HG03135 (cell line): ENCODE measurements at regions not wholly inside any gene's neighbourhood (a gene's known extent, or its start where the extent isn't known, plus 50 kb on each side); places are given as distances from the start of the nearest gene placed in this dataset.

Source experiments
- ATAC-seq: cut with Tn5 transposase; IDR thresholded peaks from one replicate; pipeline ENCODE4 v1.9.1; 2021; ENCODE audit warnings: mild to moderate bottlenecking, moderate library complexity; ENCODE audit not compliant: unreplicated experiment

- ATAC-seq, result no peak
Measured at GRCh38 chr22:49325531-49326395, 501.9 kb downstream of the BRD1 start.

GRCh38 chr22:49324527-49325491 is 502.9 kb downstream of the BRD1 start:
- ATAC-seq, result no peak

GRCh38 chr22:49323751-49324415 is 503.8 kb downstream of the BRD1 start:
- no peak for ATAC-seq

DNA sequence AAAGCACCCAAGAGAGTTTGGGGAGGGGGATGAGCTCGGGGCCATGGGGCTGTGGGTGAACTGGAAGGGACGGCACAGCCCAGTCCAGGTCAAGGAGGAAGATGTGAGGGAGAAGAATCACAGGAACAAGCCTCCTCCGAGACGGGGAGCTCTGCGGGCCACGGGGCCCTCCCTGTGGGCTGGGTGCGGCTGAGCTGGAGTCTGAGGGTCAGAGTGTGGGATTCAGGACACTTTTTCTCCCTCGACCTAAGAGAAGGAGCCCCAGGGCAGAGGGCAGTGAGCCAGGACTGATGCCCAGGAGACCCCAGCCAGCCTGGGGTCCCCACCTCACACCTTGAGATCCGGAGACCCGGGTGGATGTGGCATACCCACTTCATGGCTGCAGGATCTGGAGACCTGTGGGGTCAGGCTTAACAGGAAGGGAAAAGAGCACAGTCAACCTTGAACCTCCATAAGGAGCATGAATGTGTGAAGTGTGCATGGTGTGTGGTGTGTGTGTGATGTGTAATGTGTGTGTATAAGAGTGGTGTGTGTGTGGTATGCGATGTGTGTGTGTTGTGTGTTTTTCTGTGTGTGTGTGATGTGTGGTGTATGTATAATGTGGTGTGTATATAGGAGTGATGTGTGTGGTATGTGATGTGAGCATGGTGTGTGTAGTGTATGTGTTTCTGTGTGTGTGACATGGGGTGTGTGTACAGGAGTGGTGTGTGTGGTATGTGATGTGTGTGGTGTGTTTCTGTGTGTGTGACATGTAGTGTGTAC is 504.6 kb downstream of the BRD1 start:
- no peak for ATAC-seq

GRCh38 chr22:49322231-49322630 is 505.4 kb downstream of the BRD1 start:
- no peak for ATAC-seq

- no peak for ATAC-seq
Measured at GRCh38 chr22:49321477-49322055, 506.1 kb downstream of the BRD1 start.

DNA sequence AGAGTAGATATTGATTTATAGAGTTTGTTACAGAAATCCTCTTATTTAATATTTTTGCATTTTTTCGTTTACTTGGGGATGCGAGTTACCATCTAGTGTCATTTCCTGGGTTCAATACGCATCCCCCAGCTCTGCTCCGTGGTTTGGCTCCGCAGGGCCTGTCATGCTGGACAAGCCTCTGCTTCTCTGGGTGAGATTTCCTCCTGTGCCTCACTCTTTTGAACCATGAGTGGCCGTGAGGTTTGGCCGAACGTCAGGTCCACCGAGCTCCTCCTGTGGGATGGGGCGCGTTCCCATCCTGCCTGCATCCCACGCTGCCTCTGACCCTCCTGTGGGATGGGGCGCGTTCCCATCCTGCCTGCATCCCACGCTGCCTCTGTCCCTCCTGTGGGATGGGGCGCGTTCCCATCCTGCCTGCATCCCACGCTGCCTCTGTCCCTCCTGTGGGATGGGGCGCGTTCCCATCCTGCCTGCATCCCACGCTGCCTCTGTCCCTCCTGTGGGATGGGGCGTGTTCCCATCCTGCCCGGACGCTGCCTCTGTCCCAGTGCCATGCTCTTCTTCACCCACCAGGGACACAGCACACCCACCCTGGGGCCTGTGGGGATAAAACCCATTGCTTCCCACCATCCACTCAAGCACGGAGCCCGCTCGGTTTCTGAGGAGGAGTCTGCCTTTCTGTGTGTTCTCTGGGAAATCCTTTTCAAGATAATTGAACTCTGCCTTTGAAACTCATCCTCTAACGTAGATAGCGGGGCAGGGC is 506.8 kb downstream of the BRD1 start:
- no peak for ATAC-seq

DNA sequence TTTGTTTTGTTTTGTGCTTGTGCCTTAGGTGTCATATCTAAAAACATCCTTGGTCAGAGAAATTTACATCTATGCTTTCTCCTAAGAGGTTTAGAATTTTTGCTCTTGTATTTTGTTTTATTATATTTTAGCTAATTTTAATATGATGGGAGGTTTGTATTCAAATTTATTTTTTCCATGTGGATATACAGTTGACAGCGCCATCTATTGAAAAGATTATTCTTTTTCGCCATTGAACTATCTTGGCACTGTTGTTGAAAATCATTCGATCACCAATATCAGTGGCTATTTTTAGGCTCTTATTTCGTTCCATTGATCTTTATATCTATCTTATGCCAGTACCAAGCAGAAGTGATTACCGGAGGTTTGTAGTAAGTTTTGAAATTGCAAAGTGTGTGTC is 510.3 kb downstream of the BRD1 start:
- no peak for ATAC-seq

DNA sequence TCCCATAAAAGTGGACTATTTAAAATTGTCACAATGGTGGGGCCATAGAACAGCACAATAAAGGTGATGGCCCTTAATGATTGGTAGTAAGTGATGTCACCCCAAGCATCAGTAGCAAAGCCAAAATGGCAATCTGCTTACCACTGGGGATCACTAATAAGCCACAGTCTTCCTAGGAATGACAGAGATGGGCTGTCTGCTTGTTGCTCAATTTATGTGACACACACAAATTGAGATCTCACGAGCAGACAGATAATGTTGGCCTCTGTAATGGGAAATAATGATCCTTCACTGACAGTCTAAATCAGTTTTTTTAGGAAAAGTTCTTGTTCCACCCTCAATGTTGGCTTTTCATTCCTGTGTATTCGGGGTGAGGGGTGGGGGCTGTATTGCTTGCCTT is 515.1 kb downstream of the BRD1 start:
- no peak for ATAC-seq

DNA sequence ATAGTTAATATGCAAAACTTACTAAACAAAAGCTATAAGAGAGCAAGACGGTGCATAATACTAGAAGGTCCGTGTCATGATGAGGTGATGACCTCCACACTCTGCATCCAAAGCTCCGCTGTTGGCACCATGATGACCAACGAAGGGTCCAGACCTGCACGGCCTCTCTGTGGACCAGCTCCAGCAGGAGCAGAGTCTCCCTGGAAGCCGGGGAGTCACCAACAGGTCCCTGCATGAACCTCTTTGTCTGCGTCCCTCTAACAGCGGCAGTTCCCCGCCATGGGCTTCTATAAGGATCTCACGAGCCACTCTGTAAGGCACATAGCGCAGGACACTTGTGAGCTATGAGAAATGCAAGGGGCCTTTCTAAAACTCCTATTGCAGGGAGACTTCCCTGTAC is 517.3 kb downstream of the BRD1 start:
- ATAC-seq, result no peak

DNA sequence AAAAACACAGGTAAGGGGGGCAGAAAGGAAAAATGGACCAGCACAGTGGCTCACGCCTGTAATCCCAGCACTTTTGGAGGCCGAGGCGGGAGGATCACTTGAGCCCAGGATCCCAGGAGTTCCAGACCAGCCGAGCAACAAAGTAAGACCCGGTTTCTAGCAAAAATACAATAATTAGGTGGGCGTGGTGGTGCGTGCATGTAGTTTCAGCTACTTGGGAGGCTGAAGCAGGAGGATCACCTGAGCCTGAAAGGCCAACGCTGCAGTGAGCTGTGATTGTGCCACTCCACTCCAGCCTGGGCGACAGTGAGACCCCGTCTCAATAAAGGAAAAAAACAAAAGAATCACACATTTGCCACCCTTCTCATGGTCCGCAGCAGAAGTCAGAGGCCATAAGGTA is 519.4 kb downstream of the BRD1 start:
- no peak for ATAC-seq

DNA sequence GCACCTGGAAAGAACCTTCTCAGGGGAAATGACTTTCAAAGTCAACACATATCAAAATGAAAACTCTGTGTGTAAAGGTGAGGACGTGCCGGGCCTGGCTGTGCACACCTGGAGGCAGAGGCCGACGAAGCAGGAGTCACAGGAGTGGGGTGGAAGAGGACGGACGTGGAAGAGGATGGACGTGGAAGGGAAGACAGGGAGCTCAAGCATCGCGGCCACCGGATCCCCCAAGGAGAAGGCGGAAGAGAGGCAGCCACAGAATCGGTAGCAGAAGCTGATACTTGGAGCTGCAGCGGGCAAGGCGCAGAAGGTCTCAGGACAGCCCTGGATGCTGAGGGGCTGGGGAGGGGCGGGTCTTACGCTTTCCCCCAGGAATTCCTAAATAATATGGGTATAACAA is 519.8 kb downstream of the BRD1 start:
- ATAC-seq, result no peak

DNA sequence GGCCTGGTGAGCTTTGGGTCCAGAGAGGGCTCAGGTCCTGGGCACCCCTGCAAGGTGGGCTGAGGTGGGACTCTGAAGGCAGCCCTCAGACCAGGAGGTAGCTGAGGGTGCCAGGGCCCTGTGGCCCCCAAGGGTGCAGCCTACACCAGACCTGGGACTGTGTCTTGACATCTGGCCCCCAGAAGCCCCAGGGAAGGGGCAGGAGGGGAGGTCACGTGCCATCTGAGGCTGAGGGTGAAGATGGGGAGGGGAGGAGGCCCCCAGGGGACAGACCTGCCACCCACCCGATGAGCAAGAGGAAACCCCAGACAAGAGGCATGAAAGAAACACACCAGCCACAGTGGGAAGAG is 520.2 kb downstream of the BRD1 start:
- ATAC-seq, result no peak

DNA sequence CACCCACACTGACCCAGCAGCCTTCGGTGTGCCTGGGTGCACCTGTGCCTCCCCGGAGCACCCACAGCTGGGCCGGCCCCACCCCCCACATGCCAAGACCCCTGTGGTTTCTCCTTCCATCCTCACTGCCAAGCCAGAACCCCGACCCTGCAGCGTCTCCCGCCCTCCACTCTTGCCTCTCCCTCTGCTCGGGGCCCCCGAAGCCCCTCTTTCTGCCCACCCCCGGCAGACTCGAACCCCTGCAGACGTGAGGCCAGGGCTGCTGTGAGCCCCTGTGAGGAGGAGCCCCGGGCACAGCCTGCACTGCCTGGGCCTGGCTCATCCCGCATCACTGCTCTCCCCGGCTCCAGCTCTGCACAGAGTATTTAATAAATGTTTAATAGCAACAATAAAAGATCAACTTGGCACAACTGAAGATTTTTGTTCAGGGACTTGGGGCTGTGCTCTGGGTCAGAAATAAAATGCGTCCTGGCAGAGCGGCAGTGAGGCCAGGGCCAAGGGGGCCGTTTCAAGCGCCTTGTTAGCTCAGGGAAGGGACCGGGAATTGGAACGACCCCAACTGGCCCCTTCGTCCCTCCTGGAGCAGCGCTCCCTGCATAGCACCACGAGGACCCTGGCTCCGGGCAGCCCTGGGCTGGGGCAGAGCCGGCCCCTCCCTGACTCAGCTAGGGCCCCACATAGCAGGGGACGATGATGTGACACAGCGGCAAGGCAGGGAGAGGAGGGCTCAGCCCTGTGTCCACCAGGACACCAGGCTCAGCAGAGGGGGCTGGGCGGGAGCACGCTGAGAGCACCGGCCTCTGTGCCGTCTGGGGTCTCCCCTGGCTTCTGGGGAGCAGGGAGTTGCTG is 520.8 kb downstream of the BRD1 start:
- ATAC-seq, result no peak

DNA sequence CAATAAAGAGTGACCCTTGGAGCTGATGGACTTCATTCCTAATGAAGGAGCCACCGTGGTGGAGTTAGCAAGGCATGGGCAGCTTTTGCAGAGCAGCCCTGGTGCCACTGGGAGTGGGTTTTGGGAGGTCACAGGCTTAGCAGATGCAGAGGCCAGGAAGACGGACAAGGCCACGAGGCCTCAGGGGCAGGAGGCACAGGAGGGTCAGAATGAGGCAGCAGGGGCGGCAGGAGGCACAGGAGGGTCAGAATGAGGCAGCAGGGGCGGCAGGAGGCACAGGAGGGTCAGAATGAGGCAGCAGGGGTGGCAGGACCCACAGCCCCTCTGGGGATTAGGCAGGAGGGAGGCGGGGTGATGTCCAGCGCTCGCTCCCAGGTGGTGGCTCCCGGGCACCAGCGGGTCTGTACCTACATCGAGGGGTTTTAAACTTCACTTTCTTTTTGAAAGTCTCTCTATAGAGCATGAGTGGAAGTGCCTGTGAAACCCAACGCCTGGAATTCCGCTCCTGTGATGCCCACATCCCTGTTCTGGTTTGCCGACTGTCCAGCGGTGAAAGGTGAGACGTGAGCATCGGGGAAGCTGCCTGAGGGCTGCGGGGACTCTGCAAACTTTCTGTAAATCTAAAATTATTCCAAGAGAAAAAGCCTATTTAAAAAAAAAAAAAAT is 521.6 kb downstream of the BRD1 start:
- ATAC-seq, result no peak

- ATAC-seq, result no peak
Measured at GRCh38 chr22:49305214-49305965, 522.3 kb downstream of the BRD1 start.

DNA sequence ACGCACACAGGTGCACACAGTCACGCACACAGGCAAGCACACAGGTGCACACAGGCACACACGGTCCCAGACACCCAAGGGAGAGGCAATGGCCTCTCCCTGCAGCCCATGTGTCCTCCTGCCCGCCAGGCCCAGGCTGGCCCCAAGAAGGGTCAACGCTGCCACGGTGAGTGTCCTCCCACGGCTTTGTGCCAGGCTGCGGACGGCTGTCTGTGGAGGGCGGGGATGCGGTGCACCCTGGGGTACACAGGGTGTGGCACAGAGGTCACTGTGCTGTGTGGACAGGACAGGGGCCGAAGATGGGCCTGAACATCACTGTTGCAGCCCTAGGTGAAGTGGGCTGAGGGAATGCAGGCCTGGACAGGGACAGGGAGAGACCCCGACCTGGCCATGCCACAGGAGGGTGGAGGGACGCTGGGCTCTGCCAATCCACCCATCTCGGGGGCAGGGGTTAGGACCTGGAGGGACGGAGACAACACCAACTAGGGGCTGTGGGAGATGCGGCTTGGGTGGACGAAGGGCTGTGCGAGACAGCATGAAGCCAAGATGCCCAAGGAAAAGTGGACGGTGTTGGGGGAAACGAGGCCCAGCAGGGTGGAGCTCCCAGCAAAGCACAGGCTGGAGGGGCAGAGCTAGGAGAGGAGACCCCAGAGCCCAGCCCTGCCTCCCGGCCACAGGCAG is 523.8 kb downstream of the BRD1 start:
- no peak for ATAC-seq
